ENCODE measurements at regions not wholly inside any gene's neighbourhood (a gene's known extent, or its start where the extent isn't known, plus 50 kb on each side); places are given as distances from the start of the nearest gene placed in this dataset.

DNA sequence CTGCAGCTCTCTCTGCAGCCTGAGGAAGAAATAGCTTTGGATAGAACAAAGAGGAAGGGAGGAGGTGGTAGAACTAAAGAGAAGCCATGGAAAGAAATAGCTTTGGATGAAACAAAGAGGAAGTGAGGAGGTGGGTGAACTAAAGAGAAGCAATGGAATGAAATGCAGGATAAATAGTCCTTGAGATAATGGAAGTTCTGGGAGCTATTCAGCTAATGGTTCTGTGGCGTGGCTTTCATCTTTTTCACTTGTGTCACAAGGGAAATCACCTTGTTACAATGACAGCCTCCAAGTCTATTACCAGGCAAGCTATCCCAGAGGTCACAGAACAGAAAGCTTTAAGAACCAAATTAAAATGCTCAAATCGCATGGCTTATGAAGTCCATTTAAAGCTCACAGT, 141.3 kb upstream of the ARG1 start:
- no peak overlapping the region for H2AFZ ChIP-seq (ENCODE audit: control insufficient read depth, low read length)
- DNase-seq (ENCODE audit: low read depth, low spot score) (no peak), FAIRE-seq (no peak)
- no peaks in the 10 kb centered on the region for H3K36me3 ChIP-seq (ENCODE audit: control insufficient read depth in 2 of 2, extremely low read depth in 1 of 2, insufficient read depth in 2 of 2, low read length in 2 of 2)
- no peaks in the 10 kb centered on the region for H3K4me1 ChIP-seq (ENCODE audit: control insufficient read depth, extremely low read depth, insufficient read depth, low read length)
- no peaks in the 10 kb centered on the region for H3K9me3 ChIP-seq (ENCODE audit: control insufficient read depth, low read depth, low read length)
- no peak overlapping the region for H3K9ac ChIP-seq (ENCODE audit: control insufficient read depth, extremely low read depth, insufficient read depth, low read length)
- no peaks in the 10 kb centered on the region for H4K20me1 ChIP-seq (ENCODE audit: control insufficient read depth, extremely low read depth, insufficient read depth, low read length)
- no peaks in the 10 kb centered on the region for H3K79me2 ChIP-seq (ENCODE audit: control insufficient read depth, insufficient read depth, low read length)
- TF ChIP-seq EZH2 (IDR thresholded peaks at IDR 0.05; ENCODE audit: low read length) (no peak), CTCF (optimal IDR thresholded peaks at IDR 0.05 in 1 of 3, IDR thresholded peaks at IDR 0.05 in 1 of 3, conservative IDR thresholded peaks at IDR 0.05 in 1 of 3; ENCODE audit: extremely low read depth in 1 of 3, insufficient read depth in 2 of 3, low read length in 3 of 3) (no peak)
- no peaks in the 10 kb centered on the region for H3K9me1 ChIP-seq (ENCODE audit: control insufficient read depth, extremely low read depth, insufficient read depth, low read length)
- no peaks in the 10 kb centered on the region for H3K27me3 ChIP-seq (ENCODE audit: control insufficient read depth, extremely low read depth, insufficient read depth, low read length)
- no peak overlapping the region for H3K27ac ChIP-seq (ENCODE audit: control insufficient read depth, insufficient read depth, low read length)
- no peak overlapping the region for H3K4me2 ChIP-seq (ENCODE audit: control insufficient read depth, extremely low read depth, insufficient read depth, low read depth, low read length)
- no peak overlapping the region for H3K4me3 ChIP-seq (ENCODE audit: control insufficient read depth in 2 of 3, extremely low read depth in 1 of 3, insufficient read depth in 2 of 3, low read depth in 1 of 3, low read length in 3 of 3)
- dilution Hi-C loops (cut with MboI; ENCODE audit: extremely low pct_ligation_motif_present, low sequenced_read_pairs) = no loop called here

DNA sequence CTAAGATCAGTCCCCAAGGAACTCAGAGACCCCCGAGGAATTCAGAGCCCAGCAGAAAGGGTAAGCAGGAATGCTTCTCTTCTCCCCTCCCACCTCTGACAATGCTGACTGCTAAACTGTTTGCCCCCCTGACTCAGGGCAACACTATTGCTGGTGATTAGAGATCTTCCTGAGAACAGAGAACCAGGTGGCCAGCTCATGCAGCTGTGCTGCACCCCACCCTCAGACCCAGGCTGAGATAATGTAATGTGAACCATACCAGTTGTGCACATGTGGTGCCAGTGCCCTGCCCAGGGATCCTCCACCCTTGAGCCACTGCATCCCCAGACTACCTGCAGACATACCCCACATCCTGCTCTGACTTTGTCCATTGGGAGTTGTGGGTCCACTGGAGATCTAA, 139.1 kb upstream of the ARG1 start:
- Histone ChIP-seq H3K4me1 (ENCODE audit: control insufficient read depth, extremely low read depth, insufficient read depth, low read length) (no peaks in the 10 kb centered on the region), H3K4me3 (ENCODE audit: control insufficient read depth in 2 of 3, extremely low read depth in 1 of 3, insufficient read depth in 2 of 3, low read depth in 1 of 3, low read length in 3 of 3) (no peak overlapping the region), H3K27ac (ENCODE audit: control insufficient read depth, insufficient read depth, low read length) (no peak overlapping the region), H3K36me3 (ENCODE audit: control insufficient read depth in 2 of 2, extremely low read depth in 1 of 2, insufficient read depth in 2 of 2, low read length in 2 of 2) (no peaks in the 10 kb centered on the region), H2AFZ (ENCODE audit: control insufficient read depth, low read length) (no peak overlapping the region), H3K27me3 (ENCODE audit: control insufficient read depth, extremely low read depth, insufficient read depth, low read length) (no peaks in the 10 kb centered on the region), H3K9me3 (ENCODE audit: control insufficient read depth, low read depth, low read length) (no peaks in the 10 kb centered on the region), H3K4me2 (ENCODE audit: control insufficient read depth, extremely low read depth, insufficient read depth, low read depth, low read length) (no peak overlapping the region), H4K20me1 (ENCODE audit: control insufficient read depth, extremely low read depth, insufficient read depth, low read length) (no peaks in the 10 kb centered on the region), H3K9ac (ENCODE audit: control insufficient read depth, extremely low read depth, insufficient read depth, low read length) (no peak overlapping the region), H3K9me1 (ENCODE audit: control insufficient read depth, extremely low read depth, insufficient read depth, low read length) (no peaks in the 10 kb centered on the region), H3K79me2 (ENCODE audit: control insufficient read depth, insufficient read depth, low read length) (no peaks in the 10 kb centered on the region)
- DNase-seq (ENCODE audit: low read depth, low spot score) = no peak
- dilution Hi-C loops (cut with MboI; ENCODE audit: extremely low pct_ligation_motif_present, low sequenced_read_pairs) = no loop called here
- TF ChIP-seq CTCF (optimal IDR thresholded peaks at IDR 0.05 in 1 of 3, IDR thresholded peaks at IDR 0.05 in 1 of 3, conservative IDR thresholded peaks at IDR 0.05 in 1 of 3; ENCODE audit: extremely low read depth in 1 of 3, insufficient read depth in 2 of 3, low read length in 3 of 3) (no peak), EZH2 (IDR thresholded peaks at IDR 0.05; ENCODE audit: low read length) (no peak)
- FAIRE-seq = no peak
